ENCODE measurements at regions not wholly inside any gene's neighbourhood (a gene's known extent, or its start where the extent isn't known, plus 50 kb on each side); places are given as distances from the start of the nearest gene placed in this dataset.

DNA sequence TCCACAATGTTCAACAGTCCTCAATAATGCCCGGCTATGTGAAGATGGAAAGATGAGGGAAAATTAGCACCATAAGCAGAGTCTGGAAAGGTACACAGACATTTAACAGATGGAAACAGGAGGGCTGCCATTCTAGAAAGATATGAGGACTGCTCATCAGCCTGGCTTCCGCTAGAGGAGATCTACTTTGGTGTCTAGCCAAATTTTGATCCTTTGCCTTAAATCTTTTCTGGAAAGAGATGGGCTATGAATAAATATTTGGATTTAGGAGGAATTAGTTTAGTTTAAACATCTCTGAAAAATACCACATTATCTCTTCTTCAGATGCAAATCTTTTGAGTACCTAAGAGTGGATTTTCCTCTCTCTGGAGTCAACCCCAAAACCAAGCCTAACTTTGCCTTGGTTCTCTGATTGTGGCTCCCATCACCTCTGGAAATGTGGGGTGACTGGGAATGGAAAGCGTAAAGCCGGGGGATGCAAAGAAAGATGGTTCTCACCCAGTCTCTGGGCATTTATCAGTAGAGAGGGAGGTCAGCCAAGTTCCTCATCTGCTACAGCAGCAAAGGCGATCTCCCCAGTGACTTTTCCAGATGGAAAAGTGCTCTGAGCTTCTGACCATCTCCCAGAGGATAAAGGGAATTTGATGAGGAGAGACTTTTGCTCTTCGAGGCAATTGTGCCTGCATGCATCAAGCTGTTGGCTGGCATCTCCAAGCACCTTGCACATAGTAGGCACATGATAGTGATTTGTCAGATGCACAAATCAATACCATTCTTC is 410.6 kb downstream of the ZNF521 start:
- DNase-seq, result no peak
- Mint-ChIP-seq H3K9me3 (no peaks in the 10 kb centered on the region), H3K27ac (no peak overlapping the region), H3K36me3 (ENCODE audit: insufficient read depth) (no peaks in the 10 kb centered on the region), H3K27me3 (no peaks in the 10 kb centered on the region), H3K4me3 (no peak overlapping the region), H3K4me1 (ENCODE audit: low read depth in 2 of 2) (no peaks in the 10 kb centered on the region)
- no peak for ATAC-seq (replicated peaks)

DNA sequence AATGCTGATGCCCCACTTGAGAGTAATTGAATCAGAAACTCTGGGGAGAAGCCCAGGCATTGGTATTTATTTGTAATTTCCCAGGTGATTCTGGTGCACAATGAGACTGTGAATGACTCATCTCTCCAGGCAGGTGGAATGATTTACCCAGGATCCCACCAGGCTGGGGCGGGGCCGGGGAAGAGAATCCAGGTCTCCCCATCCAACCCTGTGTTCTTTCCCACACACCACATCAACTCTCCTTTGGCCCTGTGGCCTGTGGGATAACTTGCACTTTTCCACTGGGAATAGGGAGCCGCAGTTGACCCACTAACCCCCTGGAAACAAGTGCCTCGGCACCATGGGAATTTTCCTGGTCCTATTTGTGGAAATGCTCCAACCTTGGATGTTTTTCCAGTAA is 409.8 kb downstream of the ZNF521 start:
- Mint-ChIP-seq H3K9me3 (no peaks in the 10 kb centered on the region), H3K36me3 (ENCODE audit: insufficient read depth) (no peaks in the 10 kb centered on the region), H3K4me3 (no peak overlapping the region), H3K27ac (no peak overlapping the region), H3K4me1 (ENCODE audit: low read depth in 2 of 2) (no peaks in the 10 kb centered on the region), H3K27me3 (no peaks in the 10 kb centered on the region)
- DNase-seq (no peak), ATAC-seq (replicated peaks) (no peak)

DNA sequence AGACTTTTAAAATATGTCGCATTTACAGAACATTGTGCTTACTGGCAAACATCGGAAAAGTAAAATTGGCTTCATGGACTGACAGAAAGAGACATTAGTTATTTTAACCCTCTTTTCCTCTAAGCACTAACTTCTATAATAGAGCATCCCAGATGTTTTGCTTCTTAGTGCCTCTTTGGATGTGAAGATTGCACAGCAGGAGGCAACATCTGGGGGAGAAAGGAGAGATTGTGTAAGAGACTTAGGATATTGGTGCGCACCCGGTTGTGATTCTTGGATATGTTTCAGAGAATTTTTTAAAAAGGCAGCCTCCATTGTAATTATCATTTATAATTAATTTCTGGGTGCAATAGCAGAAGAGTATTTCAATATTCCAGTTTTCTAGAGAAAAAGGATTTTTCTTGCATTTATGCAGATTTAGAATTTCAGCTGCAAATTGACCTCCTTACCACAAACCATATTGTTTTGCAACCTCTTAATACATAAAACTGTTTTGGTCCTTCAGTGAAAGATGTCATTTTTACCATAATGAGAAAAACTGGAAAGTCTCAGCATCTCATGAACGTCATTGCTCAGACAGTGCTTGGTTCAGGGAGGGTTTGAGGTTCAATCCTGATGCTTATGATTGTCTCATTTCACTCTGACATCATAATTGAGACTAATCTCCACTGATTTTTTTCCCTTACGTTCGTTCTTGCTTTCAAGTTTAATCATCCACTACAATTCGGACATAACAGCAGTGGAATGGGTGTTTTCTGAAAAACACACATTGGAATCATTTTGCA is 404.3 kb downstream of the ZNF521 start:
- no peak overlapping the region for H3K27ac Mint-ChIP-seq
- H3K4me1 Mint-ChIP-seq (ENCODE audit: low read depth in 2 of 2), result no peaks in the 10 kb centered on the region
- H3K27me3 Mint-ChIP-seq, result no peaks in the 10 kb centered on the region
- H3K9me3 Mint-ChIP-seq, result no peaks in the 10 kb centered on the region
- H3K36me3 Mint-ChIP-seq (ENCODE audit: insufficient read depth), result no peaks in the 10 kb centered on the region
- no peak for ATAC-seq (replicated peaks)
- no peak for DNase-seq
- H3K4me3 Mint-ChIP-seq, result no peak overlapping the region

DNA sequence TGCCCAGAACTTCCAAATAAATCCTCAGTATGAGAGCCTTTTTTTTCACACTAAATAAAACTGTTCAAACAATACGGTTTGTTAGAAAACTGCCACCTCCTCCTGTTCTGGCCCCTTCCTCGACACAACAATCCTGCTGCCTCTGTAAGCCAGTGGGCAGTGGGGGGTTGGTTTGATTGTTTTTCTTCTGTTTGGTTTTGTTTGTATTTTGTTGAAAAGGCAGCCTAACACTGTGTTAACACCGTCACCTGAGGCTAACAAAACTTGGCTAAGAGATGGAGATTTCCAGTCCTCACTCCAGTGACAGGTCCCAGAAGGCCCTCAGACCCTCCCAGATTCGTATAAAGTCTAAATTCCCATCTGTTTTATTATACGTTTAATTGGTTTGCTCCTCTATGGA is 402.1 kb downstream of the ZNF521 start:
- no peaks in the 10 kb centered on the region for H3K27me3 Mint-ChIP-seq
- ATAC-seq (replicated peaks) (no peak), DNase-seq (no peak)
- no peaks in the 10 kb centered on the region for H3K4me1 Mint-ChIP-seq (ENCODE audit: low read depth in 2 of 2)
- no peaks in the 10 kb centered on the region for H3K9me3 Mint-ChIP-seq
- H3K36me3 Mint-ChIP-seq (ENCODE audit: insufficient read depth), result no peaks in the 10 kb centered on the region
- H3K27ac Mint-ChIP-seq, result no peak overlapping the region
- no peak overlapping the region for H3K4me3 Mint-ChIP-seq

DNA sequence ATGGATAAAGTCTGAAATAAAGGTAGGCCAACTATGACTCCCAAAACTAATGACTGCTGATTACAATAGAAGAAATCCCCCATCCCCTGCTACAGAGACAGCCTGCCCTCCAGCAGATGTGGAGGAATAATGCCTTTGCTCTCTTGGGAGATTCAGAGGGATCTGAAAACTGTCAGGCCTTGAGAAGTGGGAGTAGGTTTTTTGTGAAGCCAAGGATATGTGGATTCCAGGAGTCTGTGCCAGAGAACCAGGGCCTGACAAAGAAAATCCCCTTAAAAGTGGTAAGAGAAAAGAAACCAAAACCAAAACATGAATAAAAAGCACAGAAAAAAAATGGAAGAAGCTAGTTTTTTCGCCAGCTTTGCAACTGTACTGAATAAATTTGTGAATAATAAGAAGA is 397.6 kb downstream of the ZNF521 start:
- ATAC-seq (replicated peaks), result no peak
- H3K27ac Mint-ChIP-seq, result no peak overlapping the region

DNA sequence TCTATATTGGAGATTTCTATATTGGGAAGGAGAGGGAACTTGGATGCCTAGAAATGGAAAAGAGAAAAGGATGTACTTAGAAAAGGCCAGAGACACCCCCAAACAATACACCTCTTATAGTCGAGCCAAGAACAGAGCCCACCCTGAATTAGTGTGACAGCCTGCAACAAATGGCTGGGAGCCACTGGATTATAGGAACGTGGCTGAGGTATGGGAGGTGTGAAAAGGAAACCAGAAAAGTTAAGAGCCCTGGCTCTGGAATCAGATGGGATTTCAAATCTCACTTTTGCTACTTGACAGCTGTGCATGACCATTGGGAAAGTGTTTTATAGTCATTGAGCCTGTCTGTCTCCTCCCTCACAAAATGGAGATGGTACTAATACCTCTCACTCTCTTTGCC is 394.0 kb downstream of the ZNF521 start:
- Mint-ChIP-seq H3K27me3 (peaks cover 6 to 9% of the 10 kb centered on the region in 2 donors), H3K27ac (no peak overlapping the region), H3K36me3 (ENCODE audit: insufficient read depth) (no peaks in the 10 kb centered on the region), H3K4me1 (ENCODE audit: low read depth in 2 of 2) (no peaks in the 10 kb centered on the region), H3K4me3 (no peak overlapping the region), H3K9me3 (no peaks in the 10 kb centered on the region)
- ATAC-seq (replicated peaks), result no peak
- no peak for DNase-seq

More for the DNA sequence above, 397.6 kb downstream of the ZNF521 start:
- Mint-ChIP-seq H3K4me3 (no peak overlapping the region), H3K27me3 (no peaks in the 10 kb centered on the region), H3K36me3 (ENCODE audit: insufficient read depth) (no peaks in the 10 kb centered on the region), H3K9me3 (no peaks in the 10 kb centered on the region), H3K4me1 (ENCODE audit: low read depth in 2 of 2) (no peaks in the 10 kb centered on the region)
- DNase-seq, result no peak

DNA sequence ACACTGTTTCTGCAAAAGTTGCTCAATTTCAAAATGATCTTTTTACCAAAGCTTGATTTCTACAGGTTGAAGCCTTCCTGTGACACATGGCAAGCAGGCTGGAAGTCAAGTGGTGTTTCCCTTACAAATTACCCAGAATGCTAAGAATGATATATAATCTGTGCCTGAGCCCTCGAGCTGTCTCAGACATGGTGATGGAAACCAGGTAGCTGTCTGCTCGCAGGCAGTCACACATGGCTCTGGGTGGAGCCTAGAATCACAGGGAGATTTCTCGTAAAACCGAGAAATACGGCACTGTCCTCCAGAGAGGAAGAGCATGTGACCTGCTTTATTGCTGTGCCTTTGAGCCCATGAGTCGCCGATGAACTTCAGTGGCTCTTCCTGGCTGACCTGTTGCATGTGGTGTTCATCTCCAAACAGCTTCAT is 392.9 kb downstream of the ZNF521 start:
- H3K27ac Mint-ChIP-seq, result no peak overlapping the region
- DNase-seq (no peak), ATAC-seq (replicated peaks) (no peak)
- no peaks in the 10 kb centered on the region for H3K36me3 Mint-ChIP-seq (ENCODE audit: insufficient read depth)
- no peaks in the 10 kb centered on the region for H3K9me3 Mint-ChIP-seq
- H3K27me3 Mint-ChIP-seq, result peaks cover 6 to 9% of the 10 kb centered on the region in 2 donors
- no peak overlapping the region for H3K4me3 Mint-ChIP-seq
- H3K4me1 Mint-ChIP-seq (ENCODE audit: low read depth in 2 of 2), result no peaks in the 10 kb centered on the region

DNA sequence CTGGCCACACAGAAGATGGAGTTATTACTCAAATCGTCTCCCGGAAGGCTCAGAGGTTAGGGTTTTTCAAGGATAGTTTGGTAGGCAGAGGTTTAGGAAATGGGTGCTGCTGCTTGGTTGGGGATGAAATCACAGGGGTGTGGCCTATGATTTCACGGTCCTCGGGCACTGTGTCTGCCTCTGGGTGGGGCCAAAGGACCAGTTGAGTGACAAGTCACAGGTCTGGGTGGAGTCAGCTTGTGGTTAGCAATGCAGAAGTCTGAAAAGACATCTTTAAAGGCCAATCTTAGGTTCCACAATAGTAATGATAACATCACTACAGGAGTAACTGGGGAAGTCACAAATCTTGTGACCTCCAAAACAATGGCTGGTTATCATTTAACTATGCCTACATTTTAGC is 387.8 kb downstream of the ZNF521 start:
- DNase-seq (no peak), ATAC-seq (replicated peaks) (peak; percentile 51)
- Mint-ChIP-seq H3K4me3 (no peak overlapping the region), H3K27me3 (peaks cover 6 to 9% of the 10 kb centered on the region in 2 donors), H3K4me1 (ENCODE audit: low read depth in 2 of 2) (no peaks in the 10 kb centered on the region), H3K27ac (no peak overlapping the region), H3K9me3 (peaks cover 0 to 7% of the 10 kb centered on the region in 2 donors), H3K36me3 (ENCODE audit: insufficient read depth) (no peaks in the 10 kb centered on the region)

DNA sequence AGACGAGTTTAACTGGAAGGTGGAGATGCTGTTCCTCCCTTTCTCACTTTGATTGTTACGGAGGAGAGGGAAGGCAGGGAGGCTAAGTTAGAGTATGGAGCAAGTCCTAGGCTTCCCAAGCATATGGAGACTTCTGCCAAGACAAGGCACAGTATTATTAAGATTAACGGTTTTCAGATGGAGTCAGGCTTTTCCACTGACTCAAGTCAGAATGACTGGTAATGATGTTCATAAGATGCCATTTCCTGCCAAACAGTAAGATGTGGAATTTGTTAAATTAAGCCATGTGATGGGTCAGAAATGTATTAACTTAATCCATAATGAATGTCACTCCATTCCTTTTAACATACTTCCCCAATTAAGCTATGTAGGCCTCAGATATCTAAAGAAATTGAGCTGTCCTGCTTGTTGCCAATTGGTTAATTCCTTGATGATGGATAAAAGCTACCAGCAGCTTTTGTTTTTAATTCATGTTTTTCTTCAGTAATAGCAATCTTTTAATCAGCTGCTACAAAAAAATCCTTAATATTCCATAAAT is 383.7 kb downstream of the ZNF521 start:
- Mint-ChIP-seq H3K27ac (no peak overlapping the region), H3K4me3 (no peak overlapping the region), H3K9me3 (peaks cover 1 to 7% of the 10 kb centered on the region in 2 donors), H3K36me3 (ENCODE audit: insufficient read depth) (no peaks in the 10 kb centered on the region), H3K4me1 (ENCODE audit: low read depth in 2 of 2) (no peaks in the 10 kb centered on the region), H3K27me3 (no peaks in the 10 kb centered on the region)
- DNase-seq (no peak), ATAC-seq (replicated peaks) (no peak)

DNA sequence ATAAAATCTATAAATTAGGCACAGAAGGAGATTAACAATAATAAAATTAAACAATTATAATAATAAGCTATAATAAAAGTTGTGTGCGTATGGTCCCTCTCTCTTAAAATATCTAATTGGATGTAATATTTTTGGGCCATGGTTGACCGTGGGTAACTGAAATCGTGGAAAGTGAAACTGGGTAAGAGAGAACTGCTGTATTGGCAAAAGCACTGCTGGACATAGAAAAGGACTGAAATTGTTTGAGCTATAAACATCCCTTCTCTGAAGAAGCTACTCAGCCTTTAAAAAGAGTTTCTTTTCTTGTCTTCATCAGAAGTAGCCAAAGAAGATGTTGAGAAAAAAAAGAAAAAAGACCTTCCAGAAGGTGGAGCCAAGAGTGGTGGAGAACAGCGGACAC is 379.4 kb downstream of the ZNF521 start:
- DNase-seq (no peak), ATAC-seq (replicated peaks) (no peak)
- H3K27me3 Mint-ChIP-seq, result no peaks in the 10 kb centered on the region
- peaks cover 1 to 4% of the 10 kb centered on the region in 2 donors for H3K9me3 Mint-ChIP-seq
- no peak overlapping the region for H3K27ac Mint-ChIP-seq
- no peaks in the 10 kb centered on the region for H3K4me1 Mint-ChIP-seq (ENCODE audit: low read depth in 2 of 2)
- no peak overlapping the region for H3K4me3 Mint-ChIP-seq
- H3K36me3 Mint-ChIP-seq (ENCODE audit: insufficient read depth), result no peaks in the 10 kb centered on the region

DNA sequence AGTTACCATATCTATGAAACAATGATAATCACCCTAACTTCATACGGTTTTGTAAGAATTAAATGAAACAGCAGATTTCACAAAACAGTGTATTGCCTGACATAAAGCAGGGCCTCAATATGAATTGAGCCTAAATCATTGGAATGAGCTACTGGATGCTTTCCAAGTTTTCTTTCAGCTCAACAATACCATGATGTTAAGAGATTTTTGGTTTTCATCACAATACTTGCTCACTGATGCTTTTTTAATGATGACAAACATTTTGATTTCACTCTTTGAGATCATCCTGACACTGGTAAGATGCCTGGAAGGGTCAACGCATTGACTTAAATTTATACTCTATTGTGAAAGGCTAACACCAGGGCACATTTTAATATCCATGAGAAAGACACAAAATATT is 377.5 kb downstream of the ZNF521 start:
- no peak overlapping the region for H3K4me3 Mint-ChIP-seq
- H3K9me3 Mint-ChIP-seq, result peaks cover 0 to 1% of the 10 kb centered on the region in 2 donors
- DNase-seq (no peak), ATAC-seq (replicated peaks) (no peak)
- no peak overlapping the region for H3K27ac Mint-ChIP-seq
- no peaks in the 10 kb centered on the region for H3K36me3 Mint-ChIP-seq (ENCODE audit: insufficient read depth)
- H3K4me1 Mint-ChIP-seq (ENCODE audit: low read depth in 2 of 2), result no peaks in the 10 kb centered on the region
- H3K27me3 Mint-ChIP-seq, result peaks cover 0 to 10% of the 10 kb centered on the region in 2 donors

DNA sequence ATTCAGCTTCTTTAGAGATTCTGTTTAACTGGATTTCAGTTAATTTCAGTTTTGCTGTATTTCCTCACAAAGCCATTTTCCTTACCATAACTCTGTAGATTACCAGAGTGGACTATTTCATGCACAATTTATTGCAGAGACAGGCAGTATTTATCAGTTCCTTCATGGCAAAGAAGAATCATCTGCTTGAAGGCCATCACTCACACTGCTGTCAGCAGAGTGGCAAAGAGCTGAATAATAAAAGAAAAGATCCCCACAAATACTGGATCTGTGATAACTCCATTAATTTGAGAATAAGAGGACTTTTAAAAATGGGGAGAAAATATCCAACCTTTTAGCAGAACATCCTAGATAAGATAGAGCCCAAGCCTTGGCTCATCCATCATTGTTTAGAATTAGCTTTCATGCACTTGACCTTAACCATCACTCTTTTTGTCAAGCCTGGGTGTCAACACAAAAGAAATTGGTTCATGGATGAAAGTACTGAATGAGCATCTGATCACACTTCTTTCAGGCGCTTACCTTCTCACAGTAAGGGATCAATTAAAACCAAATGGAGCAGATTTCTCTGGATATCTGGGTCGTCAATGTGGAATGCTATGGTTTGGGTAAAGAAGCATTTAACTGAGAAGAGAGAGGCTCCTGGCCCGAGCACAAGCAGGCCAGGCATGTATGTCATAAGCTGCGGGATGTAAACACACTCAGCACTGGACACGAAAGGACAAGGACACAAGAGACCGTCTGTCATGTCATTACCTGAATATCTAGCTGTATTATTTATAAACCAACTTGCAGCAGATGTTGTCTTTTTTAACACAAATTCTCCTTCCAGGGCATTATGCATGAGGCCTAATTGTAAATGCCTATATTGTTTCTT is 376.2 kb downstream of the ZNF521 start:
- no peak overlapping the region for H3K4me3 Mint-ChIP-seq
- DNase-seq (no peak), ATAC-seq (replicated peaks) (no peak)
- peaks cover 0 to 14% of the 10 kb centered on the region in 2 donors for H3K27me3 Mint-ChIP-seq
- H3K27ac Mint-ChIP-seq, result no peak overlapping the region
- no peaks in the 10 kb centered on the region for H3K36me3 Mint-ChIP-seq (ENCODE audit: insufficient read depth)
- H3K4me1 Mint-ChIP-seq (ENCODE audit: low read depth in 2 of 2), result no peaks in the 10 kb centered on the region
- peaks cover 0 to 1% of the 10 kb centered on the region in 2 donors for H3K9me3 Mint-ChIP-seq

DNA sequence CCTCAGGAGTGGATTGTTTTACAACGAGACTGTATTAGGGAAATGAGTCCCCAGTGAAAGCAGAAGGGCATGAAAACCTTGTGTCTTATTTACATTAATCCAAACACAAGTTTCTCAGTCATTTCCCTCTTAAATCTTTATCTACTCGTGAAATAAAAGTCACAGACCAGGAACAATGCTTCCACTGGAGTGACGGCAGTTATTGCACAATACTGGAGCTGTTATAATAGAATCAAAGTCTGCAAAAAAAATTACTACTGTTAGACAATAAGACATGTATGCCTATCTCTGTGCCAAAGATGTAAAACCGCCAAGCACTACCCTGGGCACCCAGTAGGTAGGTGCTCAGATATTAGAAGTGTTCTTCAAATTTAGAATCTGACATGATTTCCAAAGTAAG is 375.5 kb downstream of the ZNF521 start:
- peaks cover 0 to 14% of the 10 kb centered on the region in 2 donors for H3K27me3 Mint-ChIP-seq
- H3K27ac Mint-ChIP-seq, result no peak overlapping the region
- no peaks in the 10 kb centered on the region for H3K4me1 Mint-ChIP-seq (ENCODE audit: low read depth in 2 of 2)
- ATAC-seq (replicated peaks), result no peak
- H3K9me3 Mint-ChIP-seq, result no peaks in the 10 kb centered on the region
- H3K36me3 Mint-ChIP-seq (ENCODE audit: insufficient read depth), result no peaks in the 10 kb centered on the region
- no peak overlapping the region for H3K4me3 Mint-ChIP-seq
- no peak for DNase-seq
